Smooth muscle cell (in vitro differentiated cells): ENCODE measurements at regions not wholly inside any gene's neighbourhood (a gene's known extent, or its start where the extent isn't known, plus 50 kb on each side); places are given as distances from the start of the nearest gene placed in this dataset.

ENCODE experiments used
- DNase-seq: peaks from one replicate; lab custom pipeline; 2025; ENCODE audit not compliant: unreplicated experiment; lab: John Stamatoyannopoulos, UW
- H2AFZ ChIP-seq: fragments of 200-600 bp; sonication (generic); 2 replicates; pipeline ENCODE4 v1.6.0; 2016; ENCODE audit warnings: antibody characterized with exemption, low read depth, mild to moderate bottlenecking
- H3F3A ChIP-seq: fragments of 200-600 bp; sonication (generic); 2 replicates; pipeline ENCODE4 v1.6.0; 2017; ENCODE audit warnings: antibody characterized with exemption, low read depth
- H3K27ac ChIP-seq: fragments of 200-600 bp; sonication (generic); 2 replicates; pipeline ENCODE4 v1.5.1; 2016; ENCODE audit warnings: low read depth, mild to moderate bottlenecking
- H3K27me3 ChIP-seq: fragments of 200-600 bp; sonication (generic); 2 replicates; pipeline ENCODE4 v1.6.1; 2016; ENCODE audit warnings: low read depth, mild to moderate bottlenecking
- H3K36me3 ChIP-seq: fragments of 200-600 bp; sonication (generic); 2 replicates; pipeline ENCODE4 v1.5.1; 2016; ENCODE audit warnings: low read depth
- H3K4me1 ChIP-seq: fragments of 200-600 bp; sonication (generic); 2 replicates; pipeline ENCODE4 v1.5.1; 2016; ENCODE audit warnings: low read depth
- H3K4me2 ChIP-seq: fragments of 200-600 bp; sonication (generic); 2 replicates; pipeline ENCODE4 v1.6.0; 2016; ENCODE audit warnings: mild to moderate bottlenecking
- H3K4me3 ChIP-seq: fragments of 200-600 bp; sonication (generic); 2 replicates; pipeline ENCODE4 v1.5.1; 2016; ENCODE audit warnings: mild to moderate bottlenecking
- H3K79me2 ChIP-seq: fragments of 200-600 bp; sonication (generic); 2 replicates; pipeline ENCODE4 v1.6.0; 2016; ENCODE audit warnings: low read depth, mild to moderate bottlenecking
- H3K9ac ChIP-seq: fragments of 200-600 bp; sonication (generic); 2 replicates; pipeline ENCODE4 v1.6.0; 2016; ENCODE audit warnings: low read depth
- H3K9me3 ChIP-seq: fragments of 200-600 bp; sonication (generic); replicated peaks from 2 replicates; pipeline ENCODE4 v1.5.1; 2016; ENCODE audit warnings: low read depth
- H4K20me1 ChIP-seq: fragments of 200-600 bp; sonication (generic); 2 replicates; pipeline ENCODE4 v1.6.0; 2016; ENCODE audit warnings: low read depth
- CTCF ChIP-seq: fragments of 200-600 bp; sonication (generic); IDR thresholded peaks from 2 replicates; pipeline ENCODE4 v1.5.1; 2017; ENCODE audit warnings: borderline replicate concordance, mild to moderate bottlenecking, antibody characterized with exemption; ENCODE audit not compliant: insufficient read depth, poor library complexity, severe bottlenecking
- WGBS: methylation state at CpG from one replicate; pipeline ENCODE4 v1.1.7; 2016; ENCODE audit warnings: low lambda C conversion rate; 5-methylcytosine and 5-hydroxymethylcytosine counted together

- no peak overlapping the region for H3K9ac ChIP-seq
- H3K4me2 ChIP-seq = no peak overlapping the region
- H3K9me3 ChIP-seq = no peaks in the 10 kb centered on the region
- H3K27me3 ChIP-seq = no peaks in the 10 kb centered on the region
- H3K27ac ChIP-seq = no peak overlapping the region
- no peaks in the 10 kb centered on the region for H3K79me2 ChIP-seq
- no peak overlapping the region for H3K4me3 ChIP-seq
- DNase-seq = no peak
- H3F3A ChIP-seq = peaks cover 7% of the 10 kb centered on the region
- no peak overlapping the region for H2AFZ ChIP-seq
- 93% methylated on average over 15 of the region's 16 CpGs for WGBS
- peaks cover 8% of the 10 kb centered on the region for H3K4me1 ChIP-seq
- no peak for TF ChIP-seq CTCF
- no peaks in the 10 kb centered on the region for H3K36me3 ChIP-seq
- H4K20me1 ChIP-seq = no peaks in the 10 kb centered on the region
These were observed 125.9 kb upstream of the CXCR4 start for GRCh38 chr2:136243638-136244535.

DNA sequence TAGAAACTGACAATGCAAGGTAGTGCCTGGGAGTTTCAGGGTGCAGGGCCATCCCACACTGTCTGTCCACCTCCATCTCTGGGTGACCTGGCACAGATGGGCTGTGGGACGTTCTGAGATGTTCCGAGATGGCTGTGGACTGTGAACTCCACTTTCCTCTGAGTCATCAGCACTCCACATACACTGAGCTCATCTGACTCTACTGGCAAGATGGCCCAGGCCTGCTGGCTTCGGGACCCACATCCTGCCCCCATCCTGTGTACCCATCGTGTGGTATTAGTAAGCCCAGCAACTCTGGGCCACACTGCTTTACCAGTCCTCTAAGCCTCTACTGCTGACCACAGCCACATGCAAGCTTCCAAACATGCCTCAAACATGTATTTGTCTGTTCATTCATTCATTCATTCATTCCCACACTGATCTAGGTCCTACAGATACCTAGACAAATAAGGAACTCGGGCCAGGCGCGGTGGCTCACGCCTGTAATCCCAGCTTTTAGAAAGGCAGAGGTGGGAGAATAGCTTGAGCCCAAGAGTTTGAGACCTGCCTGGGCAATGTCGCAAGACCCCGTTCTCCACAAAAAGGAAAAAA, 124.8 kb upstream of the CXCR4 start:
- no peak for DNase-seq
- no peaks in the 10 kb centered on the region for H3K36me3 ChIP-seq
- no peak overlapping the region for H3K4me2 ChIP-seq
- no peak overlapping the region for H2AFZ ChIP-seq
- 63% methylated on average over 10 of the region's 10 CpGs for WGBS
- no peaks in the 10 kb centered on the region for H3K79me2 ChIP-seq
- TF ChIP-seq CTCF = no peak
- peaks cover 8% of the 10 kb centered on the region for H3F3A ChIP-seq
- no peaks in the 10 kb centered on the region for H3K27me3 ChIP-seq
- no peak overlapping the region for H3K4me3 ChIP-seq
- no peaks in the 10 kb centered on the region for H3K9me3 ChIP-seq
- peaks cover 8% of the 10 kb centered on the region for H3K4me1 ChIP-seq
- H3K9ac ChIP-seq = no peak overlapping the region
- no peaks in the 10 kb centered on the region for H4K20me1 ChIP-seq
- no peak overlapping the region for H3K27ac ChIP-seq

DNA sequence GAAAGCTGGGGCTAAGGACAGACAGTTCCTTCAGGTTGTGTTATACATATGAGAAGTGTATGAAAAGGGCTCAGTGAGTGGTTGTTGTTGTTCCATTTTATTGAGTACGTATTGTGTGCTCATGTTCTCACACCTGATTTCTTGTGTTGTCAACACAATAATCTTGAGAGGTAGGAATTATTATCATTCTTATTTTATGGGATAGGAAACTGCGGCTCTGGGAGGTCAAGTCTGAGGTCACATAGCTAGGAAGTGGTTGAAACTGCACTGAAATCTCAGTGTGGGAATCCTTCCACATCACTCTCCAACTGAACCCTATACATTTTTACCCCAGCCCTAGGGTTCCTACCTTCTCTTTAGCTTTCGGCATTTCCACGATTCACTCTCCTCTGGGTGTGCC, 124.2 kb upstream of the CXCR4 start:
- DNase-seq = no peak
- H3K27ac ChIP-seq = no peak overlapping the region
- H3K79me2 ChIP-seq = no peaks in the 10 kb centered on the region
- H3K4me3 ChIP-seq = no peak overlapping the region
- H3F3A ChIP-seq = peaks cover 8% of the 10 kb centered on the region
- peaks cover 8% of the 10 kb centered on the region for H3K4me1 ChIP-seq
- no peaks in the 10 kb centered on the region for H3K36me3 ChIP-seq
- no peak overlapping the region for H3K9ac ChIP-seq
- H3K9me3 ChIP-seq = no peaks in the 10 kb centered on the region
- no peaks in the 10 kb centered on the region for H3K27me3 ChIP-seq
- H3K4me2 ChIP-seq = no peak overlapping the region
- 92% methylated on average over 4 of the region's 4 CpGs for WGBS
- no peaks in the 10 kb centered on the region for H4K20me1 ChIP-seq
- no peak for TF ChIP-seq CTCF
- H2AFZ ChIP-seq = no peak overlapping the region
